OCI-LY1 (cell line): ENCODE measurements at regions not wholly inside any gene's neighbourhood (a gene's known extent, or its start where the extent isn't known, plus 50 kb on each side); places are given as distances from the start of the nearest gene placed in this dataset.

ENCODE experiments used
- EZH2 ChIP-seq: fragments of 200-600 bp; sonication (generic), shearing (Covaris generic); IDR thresholded peaks from 2 replicates; pipeline ENCODE4 v1.8.0; 2017; ENCODE audit warnings: borderline replicate concordance, mixed run types, mild to moderate bottlenecking, antibody characterized with exemption, low read length, moderate library complexity, mixed read lengths
- TF ChIP-seq, protein P1 (sequence below): fragments of 200-600 bp; sonication (generic), shearing (Covaris generic); IDR thresholded peaks from 2 replicates; pipeline ENCODE4 v1.5.1; 2017; ENCODE audit warnings: mild to moderate bottlenecking, antibody characterized with exemption, low read length, moderate library complexity, mixed read lengths

DNA sequence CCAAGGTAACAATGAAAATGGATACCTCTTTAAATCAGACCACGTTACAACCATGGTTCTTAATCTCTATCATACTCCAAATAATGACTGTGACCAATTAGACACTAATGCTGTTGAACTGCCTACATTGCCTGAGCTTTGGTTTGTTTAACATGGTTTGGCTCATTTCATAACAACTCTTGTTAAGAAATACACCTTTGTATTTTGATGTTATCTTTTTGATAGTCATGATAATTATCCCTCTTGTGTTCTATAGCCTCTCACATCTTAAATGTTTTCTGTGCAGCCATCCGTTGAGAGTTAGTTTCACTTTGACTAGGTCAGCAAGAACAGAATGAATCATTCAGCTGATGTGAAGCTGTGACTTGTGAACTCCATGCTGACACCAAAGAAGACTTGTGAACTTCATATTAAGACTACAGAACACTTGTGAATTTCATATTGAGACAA is 75.5 kb upstream of the RERGL start:
- TF ChIP-seq, protein P1, sequence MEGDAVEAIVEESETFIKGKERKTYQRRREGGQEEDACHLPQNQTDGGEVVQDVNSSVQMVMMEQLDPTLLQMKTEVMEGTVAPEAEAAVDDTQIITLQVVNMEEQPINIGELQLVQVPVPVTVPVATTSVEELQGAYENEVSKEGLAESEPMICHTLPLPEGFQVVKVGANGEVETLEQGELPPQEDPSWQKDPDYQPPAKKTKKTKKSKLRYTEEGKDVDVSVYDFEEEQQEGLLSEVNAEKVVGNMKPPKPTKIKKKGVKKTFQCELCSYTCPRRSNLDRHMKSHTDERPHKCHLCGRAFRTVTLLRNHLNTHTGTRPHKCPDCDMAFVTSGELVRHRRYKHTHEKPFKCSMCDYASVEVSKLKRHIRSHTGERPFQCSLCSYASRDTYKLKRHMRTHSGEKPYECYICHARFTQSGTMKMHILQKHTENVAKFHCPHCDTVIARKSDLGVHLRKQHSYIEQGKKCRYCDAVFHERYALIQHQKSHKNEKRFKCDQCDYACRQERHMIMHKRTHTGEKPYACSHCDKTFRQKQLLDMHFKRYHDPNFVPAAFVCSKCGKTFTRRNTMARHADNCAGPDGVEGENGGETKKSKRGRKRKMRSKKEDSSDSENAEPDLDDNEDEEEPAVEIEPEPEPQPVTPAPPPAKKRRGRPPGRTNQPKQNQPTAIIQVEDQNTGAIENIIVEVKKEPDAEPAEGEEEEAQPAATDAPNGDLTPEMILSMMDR = no peak
- no peak for TF ChIP-seq EZH2
